GM12873 (cell line): ENCODE measurements at regions not wholly inside any gene's neighbourhood (a gene's known extent, or its start where the extent isn't known, plus 50 kb on each side); places are given as distances from the start of the nearest gene placed in this dataset.

Experiments
- CTCF ChIP-seq: IDR thresholded peaks from 2 replicates; pipeline ENCODE4 v1.5.1; 2012; ENCODE audit warnings: low read depth, mild to moderate bottlenecking, moderate library complexity, low read length, control low read depth; ENCODE audit not compliant: insufficient read depth; ENCODE audit errors: missing control alignments

DNA sequence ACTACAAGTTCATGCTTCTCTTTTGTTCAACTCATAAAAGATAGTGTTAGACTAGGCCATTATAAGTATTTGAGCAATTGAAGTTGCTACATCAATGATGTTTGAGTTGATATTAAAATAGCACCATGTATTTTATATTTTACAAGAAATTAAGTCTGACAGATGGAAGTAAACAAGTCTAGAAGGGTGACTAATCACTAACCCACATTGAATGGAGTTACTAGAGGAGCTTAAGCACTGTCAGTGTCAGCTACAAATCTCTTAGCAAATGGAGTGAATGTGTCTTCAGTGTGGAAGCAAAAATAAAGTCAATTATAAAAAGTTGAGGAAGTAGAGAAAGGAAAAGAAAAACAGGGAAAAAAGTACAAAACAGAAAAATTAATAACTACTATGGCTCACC is 592.5 kb downstream of the PCDH18 start:
- no peak for TF ChIP-seq CTCF

DNA sequence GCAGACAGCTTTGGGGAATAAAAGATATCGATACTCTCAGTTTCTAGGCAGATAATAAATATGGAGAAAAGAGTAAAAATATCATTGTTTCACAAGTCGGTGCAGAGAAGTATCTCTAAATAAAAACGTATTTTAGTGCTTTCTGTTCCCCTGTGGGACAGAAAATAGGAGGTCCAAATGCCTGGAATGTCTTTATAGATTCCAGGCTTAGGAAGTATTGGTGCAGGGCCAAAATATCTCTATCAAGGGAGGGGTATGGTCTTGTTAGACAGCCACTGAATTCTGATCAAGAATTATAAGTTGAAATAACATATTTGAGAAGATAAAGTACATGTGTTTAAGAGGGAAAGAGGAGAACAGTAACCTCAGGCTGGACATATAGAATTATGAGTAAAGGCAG is 596.4 kb downstream of the PCDH18 start:
- TF ChIP-seq CTCF, result no peak

DNA sequence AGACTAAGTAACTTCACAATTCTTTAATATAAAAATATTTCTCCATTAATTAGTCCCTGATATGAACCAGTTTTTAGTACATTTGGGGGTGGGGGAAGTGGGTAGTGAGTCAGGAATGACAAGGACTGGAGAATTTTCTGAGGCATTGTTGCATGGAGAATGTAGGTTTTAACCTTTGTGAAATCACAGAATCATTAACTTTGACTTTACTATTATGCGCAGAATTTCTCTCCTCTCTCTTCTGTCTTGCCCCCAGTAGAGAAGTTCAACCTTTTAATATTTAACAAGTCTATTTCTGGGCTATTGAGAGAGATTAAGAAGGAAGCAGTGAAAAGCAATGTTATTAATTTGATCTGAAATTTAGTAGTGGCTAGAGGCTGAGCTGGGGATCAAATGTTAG is 597.0 kb downstream of the PCDH18 start:
- no peak for TF ChIP-seq CTCF

GRCh38 chr4:136934601-136935000 is 597.7 kb downstream of the PCDH18 start:
- no peak for TF ChIP-seq CTCF

DNA sequence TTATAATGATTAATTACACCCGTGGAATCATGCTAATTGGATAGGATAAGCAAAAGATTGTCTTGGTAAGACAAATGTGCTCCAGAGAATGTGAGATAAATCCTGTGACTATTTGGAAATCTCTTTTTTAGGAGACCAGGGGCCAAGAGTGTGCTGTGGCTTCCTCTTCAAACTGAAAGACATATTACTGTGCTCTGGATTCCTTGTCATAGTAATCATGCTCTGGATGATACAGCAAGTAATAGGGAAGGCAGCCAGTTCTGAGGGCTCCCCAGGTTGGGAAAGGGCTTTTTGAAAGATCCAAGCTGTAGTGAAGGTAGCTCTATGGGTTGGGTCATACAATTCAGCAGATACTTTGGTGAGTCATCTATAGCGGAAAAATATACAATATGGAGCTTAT is 600.5 kb downstream of the PCDH18 start:
- TF ChIP-seq CTCF, result no peak

GRCh38 chr4:136928957-136929411 is 603.3 kb downstream of the PCDH18 start:
- TF ChIP-seq CTCF, result no peak

DNA sequence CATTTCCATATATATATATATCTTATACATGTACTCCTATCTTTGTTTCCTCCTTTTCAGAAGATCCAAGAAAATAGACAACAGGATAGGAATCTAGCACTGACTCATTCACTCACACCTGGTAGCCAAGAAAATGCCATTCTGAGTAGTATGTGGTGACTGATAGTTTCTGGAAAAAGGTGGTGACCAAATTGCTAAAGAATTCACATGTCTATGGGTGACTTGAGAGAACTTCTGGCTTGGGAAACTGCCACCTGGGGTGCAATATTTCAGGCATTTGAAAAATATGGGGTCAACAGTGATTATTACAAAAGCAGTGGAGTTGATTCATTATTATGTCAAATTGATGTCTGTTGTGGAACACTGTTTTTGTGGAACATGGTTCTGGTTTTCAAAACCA is 605.1 kb downstream of the PCDH18 start:
- TF ChIP-seq CTCF, result no peak
